LHCN-M2 (cell line): ENCODE measurements at regions not wholly inside any gene's neighbourhood (a gene's known extent, or its start where the extent isn't known, plus 50 kb on each side); places are given as distances from the start of the nearest gene placed in this dataset.
"Not testable (repeated sequence)": the region's sequence is repeated elsewhere in the genome, so short reads cannot be mapped to it uniquely, and the experiment has no call there.

Source experiments
- DNase-seq: peaks from one replicate; pipeline ENCODE4 v3.0.0-alpha.2; 2012; ENCODE audit warnings: low read depth

DNA sequence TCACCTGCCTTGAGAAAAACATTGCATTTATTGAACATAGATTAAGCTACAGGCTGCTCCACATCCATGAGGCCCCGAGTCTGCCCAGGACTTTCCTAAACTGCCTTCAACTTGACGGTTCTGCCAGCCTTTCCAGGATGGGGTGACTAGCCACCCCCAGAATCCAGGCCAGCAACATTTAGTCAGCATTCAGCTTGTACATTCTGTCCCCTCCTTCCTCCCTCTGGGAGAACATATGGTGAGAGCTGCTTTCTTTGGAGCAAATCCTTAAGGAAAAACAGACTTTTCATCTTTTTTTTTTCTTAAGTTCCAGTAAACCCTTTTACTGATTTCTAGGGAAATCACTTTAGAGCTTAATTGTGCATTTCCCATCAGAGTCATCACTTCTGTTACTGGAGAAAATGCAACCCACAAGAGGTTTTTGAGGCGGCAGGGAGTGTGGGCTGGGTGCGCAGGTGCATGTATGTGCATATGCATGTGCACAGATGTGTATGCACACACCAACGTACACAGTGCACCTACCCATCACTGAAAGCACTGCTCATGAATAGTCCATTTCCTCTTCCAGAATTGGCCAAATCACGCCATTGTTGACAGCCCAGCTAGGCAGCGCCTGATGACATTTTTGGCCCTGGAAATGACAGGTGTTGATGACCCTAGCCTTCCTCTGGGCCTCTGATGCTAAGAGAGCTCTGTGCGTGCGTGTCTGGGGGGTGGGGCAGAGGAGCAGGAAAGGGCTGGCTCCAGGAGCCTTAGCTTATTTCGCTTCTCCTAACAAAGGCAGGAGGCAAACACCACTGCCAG is 145.6 kb downstream of the HSD17B3 start:
- peak; percentile 70 for DNase-seq

DNA sequence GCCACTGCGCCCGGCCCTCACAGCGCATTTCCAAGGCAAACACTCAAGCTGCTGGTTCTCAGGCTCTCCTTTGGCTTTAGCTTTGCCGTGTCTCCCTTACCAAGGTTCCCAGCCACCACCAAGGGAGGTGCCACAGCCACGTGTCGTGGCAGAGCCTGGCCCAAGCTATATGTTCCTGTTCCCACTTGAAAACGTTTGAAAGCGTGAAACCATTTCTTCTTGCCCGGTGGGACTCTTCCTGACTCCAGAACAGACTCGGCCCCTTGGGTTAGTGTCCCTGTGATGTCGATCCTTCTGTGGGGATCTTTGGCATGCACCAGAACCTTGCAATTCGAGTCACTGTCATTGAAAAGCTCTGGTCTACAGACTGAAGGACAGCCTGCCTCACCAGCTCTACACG is 147.9 kb downstream of the HSD17B3 start:
- DNase-seq: no peak

DNA sequence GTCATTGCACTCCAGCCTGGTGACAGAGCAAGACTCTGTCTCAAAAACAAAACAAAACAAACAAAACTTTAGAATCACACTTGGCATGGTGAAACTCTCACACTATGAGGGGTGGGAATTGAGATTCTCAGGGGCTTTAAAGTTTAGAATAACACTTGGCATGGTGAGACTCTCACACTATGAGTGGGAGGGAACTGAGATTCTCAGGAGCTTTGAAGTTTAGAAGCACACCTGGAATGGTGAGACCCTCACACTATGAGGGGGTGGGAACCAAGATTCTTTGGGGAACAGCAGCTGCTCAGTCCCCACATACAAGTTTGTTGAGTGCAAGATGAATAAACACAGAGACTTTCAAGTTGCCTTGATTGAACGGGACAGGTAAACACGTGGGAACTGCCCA is 149.4 kb downstream of the HSD17B3 start:
- DNase-seq: no peak

DNA sequence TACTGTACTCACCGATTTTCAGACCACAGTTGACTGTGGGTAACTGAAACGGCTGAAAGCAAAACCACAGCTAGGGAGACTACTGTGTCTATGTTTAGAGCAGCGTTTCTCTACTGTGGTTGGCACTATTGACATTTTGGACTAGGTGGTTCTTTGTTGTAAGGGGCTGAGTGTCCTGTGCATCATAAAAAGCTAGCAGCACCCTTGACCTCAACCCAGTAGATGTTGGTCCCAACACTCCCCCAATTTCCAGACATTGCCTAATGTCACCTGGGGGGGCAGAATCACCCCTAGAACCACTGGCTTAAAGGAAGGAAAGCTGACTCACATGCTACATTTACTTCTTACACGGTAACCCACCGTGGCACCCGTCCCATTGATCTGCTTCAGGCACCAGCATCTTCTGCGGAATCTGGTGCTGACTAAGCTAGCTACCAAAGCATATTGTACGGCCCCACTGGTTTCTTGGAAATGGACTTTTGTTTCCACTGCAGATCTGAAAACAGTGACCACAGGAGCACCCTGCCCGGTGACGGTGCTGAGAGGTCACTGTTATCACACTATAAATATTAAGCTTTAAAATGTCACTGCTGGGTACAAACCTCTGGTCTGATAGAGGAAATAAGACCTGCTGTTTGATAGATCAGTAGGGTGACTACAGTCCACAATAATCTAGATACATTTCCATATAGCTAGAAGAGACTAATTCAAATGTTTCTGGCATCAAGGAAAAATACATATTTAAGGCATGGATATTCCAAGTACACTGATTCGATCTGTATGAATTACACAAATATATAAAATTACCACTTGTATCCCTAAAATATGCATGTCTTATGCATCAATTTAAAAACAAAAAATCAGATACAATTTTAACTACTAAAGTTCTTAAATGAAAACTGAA is 151.4 kb downstream of the HSD17B3 start:
- DNase-seq: peak; percentile 19

DNA sequence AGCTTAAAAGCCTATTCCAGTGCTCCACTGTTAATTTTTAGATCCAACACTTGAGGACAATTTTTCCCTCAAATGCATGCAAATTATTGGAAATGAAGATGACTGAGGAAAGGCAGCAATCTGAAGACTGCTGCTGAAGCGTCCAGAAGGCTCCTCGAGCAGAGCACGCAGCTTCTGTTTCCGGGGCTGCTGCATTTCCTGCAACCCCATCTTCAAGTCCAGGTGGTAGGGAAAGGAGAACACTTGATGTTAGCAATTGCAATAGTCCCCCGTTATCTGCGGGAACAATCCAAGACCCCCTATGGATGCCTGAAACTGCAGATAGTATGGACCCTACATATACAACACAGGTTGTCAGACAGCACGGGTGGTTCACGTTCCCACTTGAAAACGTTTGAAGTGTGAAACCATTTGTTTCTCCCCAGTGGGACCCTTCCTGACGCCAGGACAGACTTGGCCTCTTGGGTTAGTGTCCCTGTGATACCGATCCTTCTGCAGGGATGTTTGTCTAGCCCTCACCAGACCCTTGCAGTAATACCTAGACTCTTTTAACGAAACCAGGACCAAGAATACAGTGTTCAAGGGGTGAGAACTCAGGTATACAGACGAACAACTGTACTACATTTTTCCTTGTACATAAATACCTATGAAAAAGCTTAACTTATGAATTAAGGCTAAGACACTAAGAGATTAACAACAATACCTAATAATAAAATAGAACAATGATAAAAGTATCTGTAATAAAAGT is 152.3 kb downstream of the HSD17B3 start:
- DNase-seq: no peak

DNA sequence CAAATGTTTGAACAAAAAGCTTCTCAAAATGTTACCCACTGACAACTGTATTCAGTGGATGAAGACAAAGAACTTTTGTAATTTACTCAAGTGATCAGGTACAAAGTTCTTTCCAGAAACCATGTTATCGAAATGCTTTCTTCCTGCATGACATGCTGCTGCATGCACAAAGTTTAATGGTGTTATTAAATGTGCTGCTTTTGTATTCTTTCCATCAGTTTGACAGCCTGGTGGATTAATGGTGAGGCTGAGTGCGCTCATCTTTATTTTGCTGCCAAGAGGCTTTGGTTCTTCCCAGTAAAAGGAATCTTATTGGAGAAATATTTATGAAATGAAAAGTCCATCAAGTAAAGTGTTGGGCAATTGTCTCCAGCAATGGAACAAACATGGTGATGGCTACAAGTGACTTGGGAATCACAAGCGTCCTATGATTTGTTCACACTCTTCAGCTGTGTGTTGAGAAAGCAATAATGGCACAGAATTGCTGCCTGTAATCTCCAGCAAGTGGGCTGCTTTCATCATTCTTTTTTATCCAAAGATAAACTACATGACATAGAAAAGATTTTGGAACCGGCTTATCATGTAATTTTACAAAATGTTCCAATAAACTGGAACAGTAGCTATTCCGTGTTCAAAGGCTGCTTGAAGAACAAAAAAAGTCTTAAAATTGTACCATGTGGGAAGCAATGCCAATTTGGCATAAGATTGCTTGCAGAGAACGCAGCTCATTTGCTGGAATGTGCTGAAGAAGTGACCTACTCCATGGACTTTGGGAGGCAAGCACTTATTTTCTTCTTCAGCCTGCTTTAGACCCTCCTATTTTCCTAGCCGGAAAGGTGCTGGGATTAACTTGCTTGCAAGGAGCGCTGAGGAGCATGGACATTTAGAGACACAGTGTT is 153.1 kb downstream of the HSD17B3 start:
- no peak for DNase-seq

DNA sequence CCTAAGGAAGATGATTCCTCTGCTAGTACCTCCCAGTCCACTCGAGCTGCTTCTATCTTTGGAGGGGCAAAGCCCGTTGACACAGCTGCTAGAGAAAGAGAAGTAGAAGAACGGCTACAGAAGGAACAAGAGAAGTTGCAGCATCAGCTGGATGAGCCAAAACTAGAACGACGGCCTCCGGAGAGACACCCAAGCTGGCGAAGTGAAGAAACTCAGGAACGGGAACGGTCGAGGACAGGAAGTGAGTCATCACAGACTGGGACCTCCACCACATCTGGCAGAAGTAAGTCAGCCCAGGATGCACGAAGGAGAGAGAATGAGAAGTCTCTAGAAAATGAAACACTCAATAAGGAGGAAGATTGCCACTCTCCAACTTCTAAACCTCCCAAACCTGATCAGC is 154.9 kb downstream of the HSD17B3 start:
- not testable (repeated sequence) for DNase-seq

DNA sequence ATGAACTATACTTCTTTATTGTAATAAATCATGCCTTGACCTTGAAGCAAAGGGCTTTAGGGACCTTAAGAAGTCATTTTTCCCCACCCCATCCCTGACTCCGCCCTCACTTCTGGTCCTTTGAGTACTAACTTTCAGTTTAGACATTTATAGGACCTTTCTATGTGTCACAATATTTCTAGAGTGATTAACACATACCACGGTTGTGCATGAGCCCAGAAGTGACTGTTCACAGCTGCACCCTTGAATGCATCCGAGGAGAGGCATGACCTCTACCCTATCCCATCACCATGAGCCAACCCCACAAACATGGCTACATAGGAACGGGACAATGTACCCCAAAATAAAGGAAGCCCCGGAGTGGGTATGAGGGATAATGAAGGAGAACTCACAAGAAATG is 160.3 kb downstream of the HSD17B3 start:
- DNase-seq: peak; percentile 22

DNA sequence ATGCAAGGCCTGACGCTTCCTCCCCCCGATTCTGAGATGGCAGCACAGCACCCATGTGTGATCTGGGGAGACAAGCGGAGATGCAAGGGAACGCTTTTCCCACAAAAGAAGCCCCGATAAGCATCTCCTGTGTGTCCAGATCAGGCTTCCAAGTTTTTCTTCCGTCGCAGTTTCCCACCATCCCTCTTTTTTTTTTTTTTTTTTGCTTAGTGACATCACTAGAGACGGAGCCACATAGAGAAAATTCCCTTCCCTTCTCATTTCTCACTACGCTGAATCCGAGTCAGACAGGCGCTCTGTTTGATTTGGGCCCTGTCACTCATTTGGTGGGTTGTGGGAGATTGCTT is 160.9 kb downstream of the HSD17B3 start:
- DNase-seq: no peak

DNA sequence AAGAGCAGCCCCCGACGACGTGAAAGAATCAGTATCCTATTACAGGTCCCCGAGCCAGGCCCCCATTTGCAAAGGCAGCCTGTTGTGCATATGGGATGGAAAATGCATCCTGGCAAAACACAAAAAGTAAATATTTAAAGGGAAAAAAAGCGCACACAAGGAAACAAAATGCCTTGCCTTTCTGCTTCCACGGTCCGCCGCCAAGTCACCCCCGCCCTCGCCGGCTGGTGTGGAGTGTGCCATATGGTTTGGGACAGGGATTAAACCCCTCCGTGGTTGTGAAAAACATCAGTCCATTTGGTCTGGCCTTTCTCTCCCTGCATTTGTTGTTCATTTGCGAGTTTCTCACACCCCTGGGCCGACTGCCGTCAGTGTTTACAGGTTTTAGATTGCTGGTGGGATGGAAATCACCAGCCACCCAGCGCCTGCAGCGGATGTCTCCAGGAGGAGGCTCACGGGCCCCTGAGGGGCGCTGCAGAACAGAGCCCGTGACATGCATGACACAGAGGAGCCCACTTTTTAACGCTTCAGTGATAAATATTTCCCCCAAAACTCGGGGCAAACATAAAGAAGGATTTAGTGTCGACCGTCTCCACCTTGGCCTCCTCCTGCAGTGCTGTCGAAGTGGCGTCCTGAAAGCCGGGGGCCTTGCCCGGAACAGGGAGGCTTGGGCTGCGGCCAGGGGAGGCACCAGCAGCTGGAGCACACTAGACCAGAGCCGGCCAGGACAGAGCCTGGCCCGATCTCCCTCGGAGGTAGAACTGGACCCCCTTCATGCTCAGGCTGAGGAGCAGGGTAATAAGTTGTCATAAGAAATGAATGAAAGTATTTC is 161.5 kb downstream of the HSD17B3 start:
- no peak for DNase-seq

DNA sequence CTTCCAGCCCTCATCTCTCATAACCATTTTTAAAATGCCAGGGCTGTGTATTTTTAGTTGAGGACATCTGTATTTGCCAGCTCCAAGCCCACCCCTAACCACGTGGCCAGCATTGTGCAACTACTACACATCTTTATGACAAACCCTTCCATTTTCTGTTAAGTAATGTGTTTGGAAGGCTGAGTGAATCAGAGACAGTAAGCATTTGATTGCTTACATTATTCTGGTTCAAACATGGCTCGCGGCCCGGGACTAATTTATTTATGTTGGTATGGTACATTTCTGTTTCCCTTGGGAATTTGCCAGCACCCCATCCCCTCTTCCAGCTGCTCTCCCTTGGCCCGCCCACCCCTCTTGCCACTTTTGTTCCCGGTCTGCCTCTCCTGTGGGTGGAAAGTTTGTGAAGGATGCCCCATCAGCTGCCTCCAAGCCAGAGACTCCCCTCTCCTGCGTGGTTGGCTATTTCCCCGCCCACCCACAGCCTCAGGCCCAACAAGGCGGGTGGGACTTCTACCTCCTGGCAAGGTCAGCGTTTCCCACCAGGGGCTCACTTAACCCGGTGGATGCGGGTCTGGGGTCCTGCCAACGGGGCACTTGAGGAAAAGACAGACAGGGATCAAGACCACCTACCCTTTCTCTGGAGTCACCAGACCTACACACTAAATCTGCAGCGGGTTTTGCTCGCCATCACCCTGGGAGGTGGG is 162.2 kb downstream of the HSD17B3 start:
- DNase-seq: peak; percentile 77

DNA sequence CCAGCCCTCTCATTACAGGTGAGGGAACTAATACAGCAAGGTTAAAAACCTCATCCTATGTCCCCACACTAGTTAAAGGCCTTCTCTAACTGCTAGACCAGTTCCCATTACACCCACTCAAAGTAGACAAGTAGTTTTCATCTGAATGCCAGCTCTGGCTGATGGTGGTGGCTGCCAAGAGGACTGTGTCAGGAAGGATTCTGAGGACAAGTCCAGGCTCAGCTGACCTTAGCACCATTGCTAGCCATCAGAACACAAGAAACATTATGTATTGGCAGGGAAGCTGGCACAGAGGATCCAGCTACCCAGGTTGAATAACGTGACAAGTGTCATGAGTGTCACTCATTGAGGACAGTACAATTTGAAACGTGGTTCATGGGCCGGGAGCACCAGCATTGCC is 163.4 kb downstream of the HSD17B3 start:
- no peak for DNase-seq

DNA sequence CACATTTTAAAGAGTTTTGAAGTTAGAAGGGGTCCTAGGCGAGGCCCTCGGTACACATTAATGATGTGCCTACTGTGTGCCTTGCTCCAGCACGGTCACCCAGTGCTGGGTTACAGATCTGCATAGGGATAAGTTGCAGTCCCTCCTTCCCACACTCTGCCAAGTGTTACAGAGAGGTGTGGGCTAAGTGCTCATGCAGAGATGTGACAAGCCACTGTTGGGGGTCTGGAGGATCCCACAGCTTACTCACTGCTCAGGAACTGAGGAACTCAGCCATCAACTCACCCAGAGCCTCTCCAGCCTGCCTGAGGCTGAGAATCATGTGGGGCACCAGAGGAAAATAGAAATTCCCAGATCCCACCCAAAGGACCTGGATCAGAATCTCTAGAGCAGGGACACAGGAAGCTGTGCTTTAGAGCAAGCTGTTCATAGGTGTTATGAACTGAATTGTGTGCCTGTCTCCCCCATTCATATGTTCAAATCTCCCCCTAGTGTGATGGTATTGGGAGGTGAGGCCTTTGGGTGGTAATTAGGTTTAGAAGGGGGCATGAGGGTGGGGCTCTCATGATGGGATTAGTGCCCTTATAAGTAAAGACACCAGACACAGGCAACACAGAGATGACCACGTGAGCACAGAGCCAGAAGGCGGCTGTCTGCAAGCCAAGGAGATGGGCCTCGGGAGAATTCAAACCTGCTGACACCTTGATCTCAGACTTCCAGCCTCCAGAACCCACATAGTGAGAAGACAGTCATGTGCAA is 164.1 kb downstream of the HSD17B3 start:
- no peak for DNase-seq

DNA sequence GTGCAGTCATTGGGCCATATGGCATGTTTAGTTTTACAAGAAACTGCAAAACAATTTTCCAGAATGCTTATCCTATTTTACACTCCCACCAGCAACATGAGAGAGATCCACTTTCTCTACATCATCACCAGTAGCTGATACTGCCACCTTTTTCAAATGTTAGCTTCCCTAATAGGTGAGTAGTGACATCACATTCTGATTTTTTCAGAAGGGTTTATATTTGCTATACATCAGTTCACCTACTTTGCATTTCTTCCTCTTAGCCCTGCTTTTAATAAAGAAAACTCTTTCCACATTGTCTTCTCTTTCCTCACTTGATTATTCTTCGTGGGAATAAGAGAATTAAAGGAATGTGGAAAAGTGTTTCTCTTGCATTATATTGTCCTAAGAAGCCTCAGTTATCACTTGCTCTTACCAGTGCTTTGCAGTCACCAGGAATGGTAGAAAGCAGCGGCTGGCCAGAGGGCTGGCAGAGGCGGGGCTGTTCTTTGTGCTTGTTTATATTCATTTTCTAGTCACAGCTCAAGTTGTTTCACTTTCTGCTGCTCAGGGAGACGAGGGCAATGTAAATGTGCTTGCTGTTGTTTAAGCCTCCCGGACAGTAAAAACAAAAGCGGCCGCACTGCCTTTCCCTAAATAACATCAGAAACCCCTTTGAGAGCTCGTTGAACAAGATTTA is 164.8 kb downstream of the HSD17B3 start:
- DNase-seq: peak; percentile 23

DNA sequence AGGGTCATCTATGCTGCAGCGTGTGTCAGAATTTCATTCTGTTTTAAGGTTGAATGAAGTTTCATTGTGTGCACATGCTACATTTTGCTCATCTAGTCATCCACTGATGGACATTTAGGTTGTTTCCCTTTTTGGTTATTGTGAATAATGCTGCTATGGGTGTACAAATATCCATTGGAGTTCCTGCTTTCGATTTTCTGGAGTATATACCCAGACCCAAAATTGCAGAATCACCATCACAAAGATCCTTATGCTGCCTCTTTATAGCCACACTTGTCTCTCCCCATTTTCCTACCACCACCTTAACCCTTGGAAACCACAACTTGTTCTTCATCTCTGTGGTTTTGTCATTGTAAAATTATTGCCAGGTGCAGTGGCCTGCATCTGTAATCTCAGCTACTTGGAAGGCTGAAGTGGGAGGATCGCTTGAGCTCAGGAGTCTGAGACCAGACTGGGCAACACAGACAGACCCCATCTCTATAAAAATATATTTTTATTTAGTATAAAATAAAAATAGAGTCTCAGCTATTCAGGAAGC is 166.2 kb downstream of the HSD17B3 start:
- no peak for DNase-seq

DNA sequence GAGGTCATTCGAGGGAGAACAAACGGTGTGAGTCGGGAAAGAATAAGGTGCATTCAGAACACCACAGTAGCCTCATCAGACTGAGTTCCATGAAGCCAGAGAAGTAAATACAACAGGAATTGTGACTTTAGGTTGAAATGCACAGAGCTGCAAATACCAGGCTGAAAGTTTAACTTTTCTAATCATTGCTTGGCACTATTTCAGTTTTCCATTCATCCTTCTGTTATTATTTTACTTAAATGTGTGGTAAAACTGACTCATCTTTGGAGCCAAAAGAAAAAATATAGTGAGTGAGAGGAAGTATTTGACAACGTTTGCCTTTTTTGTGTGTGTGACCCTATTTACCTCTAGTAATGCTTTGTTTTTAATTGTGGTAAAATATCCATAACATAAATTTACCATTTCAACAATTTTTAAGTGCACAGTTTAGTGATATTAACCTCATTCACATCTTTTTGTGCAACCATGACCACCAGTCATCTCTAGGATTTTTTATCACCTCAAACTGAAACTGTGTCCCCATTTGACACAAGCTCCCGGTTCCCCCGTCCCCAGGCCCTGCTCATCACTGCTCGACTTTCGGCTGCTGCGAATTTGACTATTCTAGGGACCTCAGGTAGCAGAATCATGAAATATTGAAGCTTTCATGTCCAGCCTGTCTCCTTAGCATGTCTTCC is 166.8 kb downstream of the HSD17B3 start:
- no peak for DNase-seq

DNA sequence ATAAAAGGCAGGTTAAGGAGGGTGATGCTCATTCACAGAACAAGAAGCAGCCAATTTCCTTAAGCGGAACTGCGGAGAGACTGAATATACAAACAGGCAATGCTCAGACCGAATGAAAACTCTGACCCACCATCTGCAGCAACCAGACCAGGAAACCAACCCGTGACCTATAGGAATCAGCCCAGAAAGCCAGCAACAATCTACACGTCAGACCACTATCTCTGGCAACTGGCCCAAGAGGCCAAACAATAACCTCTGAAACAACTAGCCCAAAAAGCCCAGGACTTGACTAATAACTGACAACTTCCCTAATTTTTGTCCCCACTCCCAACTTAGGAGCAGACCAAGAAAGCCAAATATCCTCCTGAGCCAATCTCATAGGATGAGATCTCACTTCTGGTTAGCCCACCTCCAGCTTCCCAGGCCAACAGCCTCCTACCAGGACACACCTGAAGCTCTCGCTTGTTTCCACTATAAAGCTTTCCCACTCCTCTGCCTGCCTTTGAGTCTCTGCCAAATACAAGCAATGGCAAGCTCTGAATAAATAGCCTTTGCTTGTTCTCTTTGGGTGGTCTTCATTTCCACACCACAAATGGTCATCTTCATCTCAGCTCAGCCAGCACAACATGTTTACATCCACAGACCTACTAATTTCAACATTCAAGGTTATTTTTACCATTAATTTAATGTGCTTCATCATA is 168.5 kb downstream of the HSD17B3 start:
- no peak for DNase-seq
